Vagina (tissue), 2 donors: ENCODE measurements at regions not wholly inside any gene's neighbourhood (a gene's known extent, or its start where the extent isn't known, plus 50 kb on each side); places are given as distances from the start of the nearest gene placed in this dataset.

Source experiments
- CTCF ChIP-seq, 3 experiments: fragments of 450-650 bp in 2 of 3; fragments of 200-600 bp in 1 of 3; sonication (generic) in 1 of 3; IDR thresholded peaks; one replicate each; pipeline ENCODE4 v1.5.1; 2017 to 2019; ENCODE audit warnings: antibody characterized with exemption in 3 of 3, mild to moderate bottlenecking in 2 of 3, moderate library complexity in 2 of 3
- POLR2A ChIP-seq, 2 donors: fragments of 450-650 bp; IDR thresholded peaks; one replicate each; pipeline ENCODE4 v1.6.1; 2017; ENCODE audit warnings: antibody characterized with exemption in 2 of 2, mild to moderate bottlenecking in 2 of 2, moderate library complexity in 2 of 2

GRCh38 chr1:82401116-82401515 is 600.4 kb downstream of the ADGRL2 start:
- TF ChIP-seq CTCF (IDR thresholded peaks at IDR 0.05) (no peak), POLR2A (IDR thresholded peaks at IDR 0.05) (no peak)
